WTC11 (cell line): ENCODE measurements at regions not wholly inside any gene's neighbourhood (a gene's known extent, or its start where the extent isn't known, plus 50 kb on each side); places are given as distances from the start of the nearest gene placed in this dataset.

Experiments
- ATAC-seq: fragments of 200-7000 bp; cut with Tn5 transposase; 2 replicates; pipeline ENCODE4 v1.10.0; 2021; ENCODE audit warnings: mild to moderate bottlenecking, moderate library complexity
- CTCF ChIA-PET: fragments of 300-600 bp; sonication (Branson Sonifier 250); formaldehyde crosslinking; loops from one replicate; lab custom pipeline; 2021; ENCODE audit warnings: antibody characterized with exemption; lab: Charles Lee
- POLR2A ChIA-PET: fragments of 350-600 bp; sonication (Branson Sonifier 250); formaldehyde crosslinking; loops from one replicate; lab custom pipeline; 2021; ENCODE audit warnings: antibody characterized with exemption; lab: Charles Lee
- DNase-seq: peaks from one replicate; pipeline ENCODE4 v3.0.0; 2021; ENCODE audit warnings: low spot score
- H3K27ac Mint-ChIP-seq: 2 replicates; pipeline ENCODE4 v1.8.0; 2021; ENCODE audit warnings: mixed read lengths
- H3K27me3 Mint-ChIP-seq: 2 replicates; pipeline ENCODE4 v1.8.0; 2021; ENCODE audit warnings: low read depth, mild to moderate bottlenecking, moderate library complexity, mixed read lengths
- H3K36me3 Mint-ChIP-seq: 2 replicates; pipeline ENCODE4 v1.8.0; 2021; ENCODE audit warnings: mixed read lengths
- H3K4me1 Mint-ChIP-seq: 2 replicates; pipeline ENCODE4 v1.8.0; 2022; ENCODE audit warnings: mixed read lengths
- H3K4me3 Mint-ChIP-seq: 2 replicates; pipeline ENCODE4 v1.8.0; 2021; ENCODE audit warnings: mild to moderate bottlenecking, moderate library complexity, mixed read lengths
- H3K9me3 Mint-ChIP-seq: 2 replicates; pipeline ENCODE4 v1.8.0; 2021; ENCODE audit warnings: mixed read lengths
- ATF1 ChIP-seq: sonication (generic); formaldehyde crosslinking; IDR thresholded peaks from 2 replicates; pipeline ENCODE4 v1.8.1; 2023; ENCODE audit warnings: mild to moderate bottlenecking, moderate library complexity, missing genetic modification reagents
- E2F4 ChIP-seq: sonication (generic); formaldehyde crosslinking; IDR thresholded peaks from 2 replicates; pipeline ENCODE4 v1.8.1; 2022; ENCODE audit warnings: low read depth, mild to moderate bottlenecking, moderate library complexity, missing genetic modification reagents, borderline replicate concordance
- ESRRA ChIP-seq: sonication (generic); formaldehyde crosslinking; IDR thresholded peaks from 2 replicates; pipeline ENCODE4 v1.8.1; 2022; ENCODE audit warnings: mild to moderate bottlenecking, missing genetic modification reagents, borderline replicate concordance
- FOXP4 ChIP-seq: sonication (generic); formaldehyde crosslinking; IDR thresholded peaks from 2 replicates; pipeline ENCODE4 v1.8.0; 2022; ENCODE audit warnings: mild to moderate bottlenecking, missing genetic modification reagents
- IRF2 ChIP-seq: sonication (generic); formaldehyde crosslinking; IDR thresholded peaks from 2 replicates; pipeline ENCODE4 v1.8.0; 2022; ENCODE audit warnings: low read depth, missing genetic modification reagents, borderline replicate concordance
- NFATC4 ChIP-seq: fragments of 250-450 bp; sonication (Bioruptor Pico); IDR thresholded peaks from 2 replicates; pipeline ENCODE4 v1.9.0; 2021; ENCODE audit warnings: mild to moderate bottlenecking
- NR2C2 ChIP-seq: sonication (generic); formaldehyde crosslinking; IDR thresholded peaks from 2 replicates; pipeline ENCODE4 v1.8.0; 2022; ENCODE audit warnings: mild to moderate bottlenecking, missing genetic modification reagents
- NR3C1 ChIP-seq: sonication (generic); formaldehyde crosslinking; conservative IDR thresholded peaks from 2 replicates; pipeline ENCODE4 v1.8.1; 2023; ENCODE audit warnings: low read depth, mild to moderate bottlenecking, missing genetic modification reagents
- RELA ChIP-seq: sonication (generic); formaldehyde crosslinking; IDR thresholded peaks from 2 replicates; pipeline ENCODE4 v1.8.1; 2022; ENCODE audit warnings: missing genetic modification reagents, mild to moderate bottlenecking, borderline replicate concordance
- SOX15 ChIP-seq: fragments of 250-450 bp; sonication (Bioruptor Pico); IDR thresholded peaks from 2 replicates; pipeline ENCODE4 v1.9.0; 2021; ENCODE audit warnings: mild to moderate bottlenecking
- USF2 ChIP-seq: sonication (generic); formaldehyde crosslinking; IDR thresholded peaks from 2 replicates; pipeline ENCODE4 v1.8.1; 2023; ENCODE audit warnings: mild to moderate bottlenecking, missing genetic modification reagents, moderate library complexity
- ZBTB43 ChIP-seq: sonication (generic); formaldehyde crosslinking; IDR thresholded peaks from 2 replicates; pipeline ENCODE4 v1.8.1; 2023; ENCODE audit warnings: mild to moderate bottlenecking, missing genetic modification reagents
- ZNF121 ChIP-seq: sonication (generic); formaldehyde crosslinking; IDR thresholded peaks from 2 replicates; pipeline ENCODE4 v1.8.0; 2023; ENCODE audit warnings: missing genetic modification reagents
- ZNF232 ChIP-seq: sonication (generic); formaldehyde crosslinking; IDR thresholded peaks from 2 replicates; pipeline ENCODE4 v1.8.0; 2022; ENCODE audit warnings: mild to moderate bottlenecking, missing genetic modification reagents
- ZNF396 ChIP-seq: fragments of 250-450 bp; sonication (Bioruptor Pico); IDR thresholded peaks from 2 replicates; pipeline ENCODE4 v1.8.0; 2021; ENCODE audit warnings: mild to moderate bottlenecking, moderate library complexity, borderline replicate concordance
- ZNF416 ChIP-seq: fragments of 250-450 bp; sonication (Bioruptor Pico); IDR thresholded peaks from 2 replicates; pipeline ENCODE4 v1.9.0; 2021; ENCODE audit warnings: mild to moderate bottlenecking, inconsistent platforms
- ZNF512 ChIP-seq: sonication (generic); formaldehyde crosslinking; IDR thresholded peaks from 2 replicates; pipeline ENCODE4 v1.8.1; 2022; ENCODE audit warnings: missing genetic modification reagents, borderline replicate concordance
- TF ChIP-seq, protein P1 (sequence below): sonication (generic); formaldehyde crosslinking; IDR thresholded peaks from 2 replicates; pipeline ENCODE4 v1.8.1; 2022; ENCODE audit warnings: mild to moderate bottlenecking, moderate library complexity, missing genetic modification reagents
- TF ChIP-seq, protein P2 (sequence below): fragments of 250-450 bp; sonication (Bioruptor Pico); IDR thresholded peaks from 2 replicates; pipeline ENCODE4 v1.9.0; 2021; ENCODE audit warnings: mild to moderate bottlenecking, borderline replicate concordance

- H3K27ac Mint-ChIP-seq, result no peak overlapping the region
Measured at GRCh38 chr3:159934216-159934615, 54.4 kb upstream of the IL12A start.

DNA sequence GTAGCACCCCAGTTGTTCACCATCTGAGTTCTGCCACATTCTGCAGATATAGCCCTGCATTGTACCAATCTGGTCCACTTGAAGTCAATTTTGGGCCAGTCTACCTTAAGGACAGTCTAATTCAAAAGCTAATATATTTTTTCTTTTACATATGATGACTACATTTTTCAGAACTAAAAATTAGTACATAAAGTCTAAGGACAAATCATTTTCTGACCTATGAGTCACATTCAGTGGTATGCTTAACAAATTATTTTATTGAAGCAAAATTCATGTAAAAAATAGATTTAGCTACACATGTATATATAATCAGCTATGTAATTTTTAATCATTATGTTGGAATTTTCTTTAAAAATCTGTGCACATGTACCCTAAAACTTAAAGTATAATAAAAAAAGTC lies 52.1 kb upstream of the IL12A start:
- DNase-seq (no peak), ATAC-seq (no peak)
- CTCF ChIA-PET, result interaction anchor here (1.4 kb wide), 1 partner anchor 96 kb away, joined by 3 read pairs; no protein-coding TSS in a partner anchor
- H3K27me3 Mint-ChIP-seq, result peaks cover 3% of the 10 kb centered on the region; the same call in 1 of the 2 replicates
- POLR2A ChIA-PET, result no interaction called here
- TF ChIP-seq ZNF512 (CRISPR knock-in tag) (no peak), RELA (CRISPR knock-in tag) (no peak), ZNF232 (CRISPR knock-in tag) (no peak), IRF2 (no peak), NR3C1 (CRISPR knock-in tag) (no peak), ESRRA (CRISPR knock-in tag) (no peak), NR2C2 (no peak), E2F4 (CRISPR knock-in tag) (no peak), ZNF121 (CRISPR knock-in tag) (no peak), SOX15 (CRISPR knock-in tag) (no peak), NFATC4 (no peak), FOXP4 (CRISPR knock-in tag) (no peak), ZBTB43 (CRISPR knock-in tag) (no peak), ZNF396 (CRISPR knock-in tag) (no peak)
- TF ChIP-seq, protein P1, sequence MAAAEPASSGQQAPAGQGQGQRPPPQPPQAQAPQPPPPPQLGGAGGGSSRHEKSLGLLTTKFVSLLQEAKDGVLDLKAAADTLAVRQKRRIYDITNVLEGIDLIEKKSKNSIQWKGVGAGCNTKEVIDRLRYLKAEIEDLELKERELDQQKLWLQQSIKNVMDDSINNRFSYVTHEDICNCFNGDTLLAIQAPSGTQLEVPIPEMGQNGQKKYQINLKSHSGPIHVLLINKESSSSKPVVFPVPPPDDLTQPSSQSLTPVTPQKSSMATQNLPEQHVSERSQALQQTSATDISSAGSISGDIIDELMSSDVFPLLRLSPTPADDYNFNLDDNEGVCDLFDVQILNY (CRISPR knock-in tag), result no peak
- H3K27ac Mint-ChIP-seq, result no peak overlapping the region
- H3K4me1 Mint-ChIP-seq, result no peaks in the 10 kb centered on the region
- H3K4me3 Mint-ChIP-seq, result no peak overlapping the region
- peaks cover 26% of the 10 kb centered on the region for H3K36me3 Mint-ChIP-seq
- H3K9me3 Mint-ChIP-seq, result peaks cover 42% of the 10 kb centered on the region

More at GRCh38 chr3:159934216-159934615, 54.4 kb upstream of the IL12A start:
- Mint-ChIP-seq H3K4me3 (no peak overlapping the region), H3K27me3 (peaks cover 3% of the 10 kb centered on the region; the same call in 1 of the 2 replicates), H3K36me3 (peaks cover 26% of the 10 kb centered on the region), H3K9me3 (peaks cover 44% of the 10 kb centered on the region), H3K4me1 (peaks cover 4% of the 10 kb centered on the region)
- ChIA-PET CTCF (no interaction called here), POLR2A (no interaction called here)
- DNase-seq (no peak), ATAC-seq (no peak)
- TF ChIP-seq ZNF232 (CRISPR knock-in tag), result no peak
- no peak for TF ChIP-seq NR3C1 (CRISPR knock-in tag)
- TF ChIP-seq, protein P2, sequence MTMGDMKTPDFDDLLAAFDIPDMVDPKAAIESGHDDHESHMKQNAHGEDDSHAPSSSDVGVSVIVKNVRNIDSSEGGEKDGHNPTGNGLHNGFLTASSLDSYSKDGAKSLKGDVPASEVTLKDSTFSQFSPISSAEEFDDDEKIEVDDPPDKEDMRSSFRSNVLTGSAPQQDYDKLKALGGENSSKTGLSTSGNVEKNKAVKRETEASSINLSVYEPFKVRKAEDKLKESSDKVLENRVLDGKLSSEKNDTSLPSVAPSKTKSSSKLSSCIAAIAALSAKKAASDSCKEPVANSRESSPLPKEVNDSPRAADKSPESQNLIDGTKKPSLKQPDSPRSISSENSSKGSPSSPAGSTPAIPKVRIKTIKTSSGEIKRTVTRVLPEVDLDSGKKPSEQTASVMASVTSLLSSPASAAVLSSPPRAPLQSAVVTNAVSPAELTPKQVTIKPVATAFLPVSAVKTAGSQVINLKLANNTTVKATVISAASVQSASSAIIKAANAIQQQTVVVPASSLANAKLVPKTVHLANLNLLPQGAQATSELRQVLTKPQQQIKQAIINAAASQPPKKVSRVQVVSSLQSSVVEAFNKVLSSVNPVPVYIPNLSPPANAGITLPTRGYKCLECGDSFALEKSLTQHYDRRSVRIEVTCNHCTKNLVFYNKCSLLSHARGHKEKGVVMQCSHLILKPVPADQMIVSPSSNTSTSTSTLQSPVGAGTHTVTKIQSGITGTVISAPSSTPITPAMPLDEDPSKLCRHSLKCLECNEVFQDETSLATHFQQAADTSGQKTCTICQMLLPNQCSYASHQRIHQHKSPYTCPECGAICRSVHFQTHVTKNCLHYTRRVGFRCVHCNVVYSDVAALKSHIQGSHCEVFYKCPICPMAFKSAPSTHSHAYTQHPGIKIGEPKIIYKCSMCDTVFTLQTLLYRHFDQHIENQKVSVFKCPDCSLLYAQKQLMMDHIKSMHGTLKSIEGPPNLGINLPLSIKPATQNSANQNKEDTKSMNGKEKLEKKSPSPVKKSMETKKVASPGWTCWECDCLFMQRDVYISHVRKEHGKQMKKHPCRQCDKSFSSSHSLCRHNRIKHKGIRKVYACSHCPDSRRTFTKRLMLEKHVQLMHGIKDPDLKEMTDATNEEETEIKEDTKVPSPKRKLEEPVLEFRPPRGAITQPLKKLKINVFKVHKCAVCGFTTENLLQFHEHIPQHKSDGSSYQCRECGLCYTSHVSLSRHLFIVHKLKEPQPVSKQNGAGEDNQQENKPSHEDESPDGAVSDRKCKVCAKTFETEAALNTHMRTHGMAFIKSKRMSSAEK (CRISPR knock-in tag), result no peak
- TF ChIP-seq ATF1 (CRISPR knock-in tag), result no peak
- TF ChIP-seq USF2 (CRISPR knock-in tag), result no peak
- TF ChIP-seq ZNF416, result no peak
